ENCODE measurements at regions not wholly inside any gene's neighbourhood (a gene's known extent, or its start where the extent isn't known, plus 50 kb on each side); places are given as distances from the start of the nearest gene placed in this dataset.

- no peak overlapping the region for H3K27ac ChIP-seq
- DNase-seq (ENCODE audit: low spot score in 2 of 2) = no peak
- H3K4me3 ChIP-seq = no peak overlapping the region
- H3K9me3 ChIP-seq = no peaks in the 10 kb centered on the region
- no peaks in the 10 kb centered on the region for H3K4me1 ChIP-seq
- TF ChIP-seq CTCF (IDR thresholded peaks at IDR 0.05) = no peak
- intact Hi-C loops (cut with DNase I) = no loop called here
- no peaks in the 10 kb centered on the region for H3K36me3 ChIP-seq
- no peaks in the 10 kb centered on the region for H3K27me3 ChIP-seq
Observed at GRCh38 chr5:130964231-130965202, 200.5 kb downstream of the HINT1 start.

- TF ChIP-seq CTCF (IDR thresholded peaks at IDR 0.05) = no peak
- H3K4me1 ChIP-seq = no peaks in the 10 kb centered on the region
- intact Hi-C loops (cut with DNase I) = no loop called here
- H3K9me3 ChIP-seq = no peaks in the 10 kb centered on the region
- no peak overlapping the region for H3K4me3 ChIP-seq
- no peak for DNase-seq (ENCODE audit: low spot score in 2 of 2)
- no peaks in the 10 kb centered on the region for H3K27me3 ChIP-seq
- no peaks in the 10 kb centered on the region for H3K36me3 ChIP-seq
- no peak overlapping the region for H3K27ac ChIP-seq
Observed at GRCh38 chr5:130963798-130964197, 201.3 kb downstream of the HINT1 start.

GRCh38 chr5:130957151-130957550 is 207.9 kb downstream of the HINT1 start:
- no peak for TF ChIP-seq CTCF (IDR thresholded peaks at IDR 0.05)
- H3K9me3 ChIP-seq = no peaks in the 10 kb centered on the region
- intact Hi-C loops (cut with DNase I) = no loop called here
- H3K27me3 ChIP-seq = no peaks in the 10 kb centered on the region
- H3K27ac ChIP-seq = no peak overlapping the region
- H3K4me1 ChIP-seq = no peaks in the 10 kb centered on the region
- DNase-seq (ENCODE audit: low spot score in 2 of 2) = no peak
- no peaks in the 10 kb centered on the region for H3K36me3 ChIP-seq
- H3K4me3 ChIP-seq = no peak overlapping the region

- Histone ChIP-seq H3K27ac (no peak overlapping the region), H3K4me1 (no peaks in the 10 kb centered on the region), H3K27me3 (no peaks in the 10 kb centered on the region), H3K36me3 (no peaks in the 10 kb centered on the region), H3K9me3 (no peaks in the 10 kb centered on the region), H3K4me3 (no peak overlapping the region)
- TF ChIP-seq CTCF (IDR thresholded peaks at IDR 0.05) = no peak
- DNase-seq (ENCODE audit: low spot score in 2 of 2) = no peak
- intact Hi-C loops (cut with DNase I) = no loop called here
Observed at GRCh38 chr5:130955041-130955440, 210.0 kb downstream of the HINT1 start.

GRCh38 chr5:130954336-130954735 is 210.7 kb downstream of the HINT1 start:
- no peaks in the 10 kb centered on the region for H3K27me3 ChIP-seq
- H3K4me1 ChIP-seq = no peaks in the 10 kb centered on the region
- intact Hi-C loops (cut with DNase I) = no loop called here
- no peak overlapping the region for H3K27ac ChIP-seq
- DNase-seq (ENCODE audit: low spot score in 2 of 2) = no peak
- H3K36me3 ChIP-seq = no peaks in the 10 kb centered on the region
- TF ChIP-seq CTCF (IDR thresholded peaks at IDR 0.05) = no peak
- H3K9me3 ChIP-seq = no peaks in the 10 kb centered on the region
- no peak overlapping the region for H3K4me3 ChIP-seq

Data from ascending aorta (tissue), 2 donors.